Calu3 (cell line): ENCODE measurements at regions not wholly inside any gene's neighbourhood (a gene's known extent, or its start where the extent isn't known, plus 50 kb on each side); places are given as distances from the start of the nearest gene placed in this dataset.

Source experiments
- BruUV-seq: library from RNA; stranded (reverse); fragments of 400-500 nt; replicated peaks from 2 replicates; lab custom pipeline; 2021; lab: Mats Ljungman, UMichigan
- CTCF ChIA-PET: fragments of 300-600 bp; sonication (Branson Sonifier 250); formaldehyde crosslinking; loops from one replicate; lab custom pipeline; 2022; ENCODE audit warnings: antibody characterized with exemption; lab: Charles Lee
- DNase-seq: peaks from one replicate; pipeline ENCODE4 v3.0.0; 2022
- H3K27ac Mint-ChIP-seq: one replicate; pipeline ENCODE4 v1.8.0; 2022; ENCODE audit warnings: mixed read lengths; ENCODE audit not compliant: unreplicated experiment
- H3K27me3 Mint-ChIP-seq: one replicate; pipeline ENCODE4 v1.8.0; 2022; ENCODE audit warnings: mixed read lengths; ENCODE audit not compliant: unreplicated experiment
- H3K36me3 Mint-ChIP-seq: one replicate; pipeline ENCODE4 v1.8.0; 2022; ENCODE audit warnings: mild to moderate bottlenecking, moderate library complexity, mixed read lengths; ENCODE audit not compliant: insufficient read depth, unreplicated experiment
- H3K4me1 Mint-ChIP-seq: one replicate; pipeline ENCODE4 v1.8.0; 2022; ENCODE audit warnings: mild to moderate bottlenecking, low read depth, mixed read lengths; ENCODE audit not compliant: unreplicated experiment
- H3K4me3 Mint-ChIP-seq: one replicate; pipeline ENCODE4 v1.8.0; 2022; ENCODE audit warnings: mild to moderate bottlenecking, low read depth, moderate library complexity, mixed read lengths; ENCODE audit not compliant: unreplicated experiment
- H3K9me3 Mint-ChIP-seq: one replicate; pipeline ENCODE4 v1.8.0; 2022; ENCODE audit warnings: low read depth, mixed read lengths; ENCODE audit not compliant: unreplicated experiment
- intact Hi-C: fragments of 100-400 bp; cut with micrococcal nuclease; formaldehyde crosslinking; loops from one replicate; pipeline ENCODE4 v1.10.0; 2022; ENCODE audit not compliant: unreplicated experiment
- TF ChIP-seq, protein P1 (sequence below): fragments of 200-600 bp; IDR thresholded peaks from one replicate; pipeline ENCODE4 v1.8.0; 2022; ENCODE audit warnings: antibody characterized with exemption; ENCODE audit not compliant: unreplicated experiment

DNA sequence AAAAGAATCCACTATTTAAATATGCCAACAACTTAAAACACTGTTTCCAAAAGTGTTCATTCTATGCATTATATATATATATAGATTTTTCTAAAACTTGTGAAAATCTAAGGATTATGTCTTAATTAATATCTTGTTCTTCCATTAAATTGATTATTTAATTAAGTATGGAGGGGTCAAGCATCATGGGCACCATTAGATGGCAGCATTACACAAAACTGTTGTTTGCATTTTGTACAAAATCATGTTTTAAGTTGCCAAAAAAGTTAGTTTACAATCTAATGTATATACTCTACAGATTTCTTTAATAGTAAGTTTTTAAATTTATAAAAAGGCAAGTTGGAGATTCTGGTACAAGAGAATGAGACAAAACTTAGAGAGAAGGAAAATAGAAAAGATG lies 213.2 kb upstream of the EDNRB start:
- DNase-seq: no peak
- no peaks in the 10 kb centered on the region for H3K4me1 Mint-ChIP-seq
- H3K36me3 Mint-ChIP-seq: no peaks in the 10 kb centered on the region
- H3K27me3 Mint-ChIP-seq: no peaks in the 10 kb centered on the region
- intact Hi-C loops: no loop called here
- CTCF ChIA-PET: no interaction called here
- H3K27ac Mint-ChIP-seq: no peak overlapping the region
- no TSS peak for BruUV-seq
- TF ChIP-seq, protein P1, sequence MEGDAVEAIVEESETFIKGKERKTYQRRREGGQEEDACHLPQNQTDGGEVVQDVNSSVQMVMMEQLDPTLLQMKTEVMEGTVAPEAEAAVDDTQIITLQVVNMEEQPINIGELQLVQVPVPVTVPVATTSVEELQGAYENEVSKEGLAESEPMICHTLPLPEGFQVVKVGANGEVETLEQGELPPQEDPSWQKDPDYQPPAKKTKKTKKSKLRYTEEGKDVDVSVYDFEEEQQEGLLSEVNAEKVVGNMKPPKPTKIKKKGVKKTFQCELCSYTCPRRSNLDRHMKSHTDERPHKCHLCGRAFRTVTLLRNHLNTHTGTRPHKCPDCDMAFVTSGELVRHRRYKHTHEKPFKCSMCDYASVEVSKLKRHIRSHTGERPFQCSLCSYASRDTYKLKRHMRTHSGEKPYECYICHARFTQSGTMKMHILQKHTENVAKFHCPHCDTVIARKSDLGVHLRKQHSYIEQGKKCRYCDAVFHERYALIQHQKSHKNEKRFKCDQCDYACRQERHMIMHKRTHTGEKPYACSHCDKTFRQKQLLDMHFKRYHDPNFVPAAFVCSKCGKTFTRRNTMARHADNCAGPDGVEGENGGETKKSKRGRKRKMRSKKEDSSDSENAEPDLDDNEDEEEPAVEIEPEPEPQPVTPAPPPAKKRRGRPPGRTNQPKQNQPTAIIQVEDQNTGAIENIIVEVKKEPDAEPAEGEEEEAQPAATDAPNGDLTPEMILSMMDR: no peak
- no peaks in the 10 kb centered on the region for H3K9me3 Mint-ChIP-seq
- no peak overlapping the region for H3K4me3 Mint-ChIP-seq

- TF ChIP-seq, protein P1: no peak
- H3K9me3 Mint-ChIP-seq: no peaks in the 10 kb centered on the region
- no TSS peak for BruUV-seq
- no peaks in the 10 kb centered on the region for H3K27me3 Mint-ChIP-seq
- no peak overlapping the region for H3K27ac Mint-ChIP-seq
- intact Hi-C loops: no loop called here
- CTCF ChIA-PET: no interaction called here
- H3K4me3 Mint-ChIP-seq: no peak overlapping the region
- H3K36me3 Mint-ChIP-seq: no peaks in the 10 kb centered on the region
- DNase-seq: no peak
- H3K4me1 Mint-ChIP-seq: no peaks in the 10 kb centered on the region
These were observed 212.7 kb upstream of the EDNRB start for GRCh38 chr13:78131346-78131745.

GRCh38 chr13:78129823-78130222 lies 211.2 kb upstream of the EDNRB start:
- no TSS peak for BruUV-seq
- Mint-ChIP-seq H3K27ac (no peak overlapping the region), H3K36me3 (no peaks in the 10 kb centered on the region), H3K9me3 (no peaks in the 10 kb centered on the region), H3K4me3 (no peak overlapping the region), H3K4me1 (no peaks in the 10 kb centered on the region), H3K27me3 (no peaks in the 10 kb centered on the region)
- CTCF ChIA-PET: no interaction called here
- DNase-seq: no peak
- TF ChIP-seq, protein P1: no peak
- intact Hi-C loops: no loop called here

GRCh38 chr13:78129359-78129758 lies 210.7 kb upstream of the EDNRB start:
- TF ChIP-seq, protein P1: no peak
- H3K4me3 Mint-ChIP-seq: no peak overlapping the region
- BruUV-seq: no TSS peak
- DNase-seq: no peak
- H3K9me3 Mint-ChIP-seq: no peaks in the 10 kb centered on the region
- CTCF ChIA-PET: no interaction called here
- no peaks in the 10 kb centered on the region for H3K36me3 Mint-ChIP-seq
- H3K27ac Mint-ChIP-seq: no peak overlapping the region
- intact Hi-C loops: no loop called here
- no peaks in the 10 kb centered on the region for H3K27me3 Mint-ChIP-seq
- no peaks in the 10 kb centered on the region for H3K4me1 Mint-ChIP-seq
